ENCODE measurements at regions not wholly inside any gene's neighbourhood (a gene's known extent, or its start where the extent isn't known, plus 50 kb on each side); places are given as distances from the start of the nearest gene placed in this dataset.

GRCh38 chr17:30579610-30580315 lies 102.6 kb downstream of the GOSR1 start:
- TF ChIP-seq CTCF (IDR thresholded peaks at IDR 0.05) (no peak), POLR2A (IDR thresholded peaks at IDR 0.05) (no peak)
